ENCODE measurements at regions not wholly inside any gene's neighbourhood (a gene's known extent, or its start where the extent isn't known, plus 50 kb on each side); places are given as distances from the start of the nearest gene placed in this dataset.
"Not testable (repeated sequence)": the region's sequence is repeated elsewhere in the genome, so short reads cannot be mapped to it uniquely, and the experiment has no call there.

- not testable (repeated sequence) for DNase-seq (ENCODE audit: low read depth in 2 of 2)
Measured at GRCh38 chr9:32130709-32131108, 253.7 kb upstream of the ACO1 start.

DNA sequence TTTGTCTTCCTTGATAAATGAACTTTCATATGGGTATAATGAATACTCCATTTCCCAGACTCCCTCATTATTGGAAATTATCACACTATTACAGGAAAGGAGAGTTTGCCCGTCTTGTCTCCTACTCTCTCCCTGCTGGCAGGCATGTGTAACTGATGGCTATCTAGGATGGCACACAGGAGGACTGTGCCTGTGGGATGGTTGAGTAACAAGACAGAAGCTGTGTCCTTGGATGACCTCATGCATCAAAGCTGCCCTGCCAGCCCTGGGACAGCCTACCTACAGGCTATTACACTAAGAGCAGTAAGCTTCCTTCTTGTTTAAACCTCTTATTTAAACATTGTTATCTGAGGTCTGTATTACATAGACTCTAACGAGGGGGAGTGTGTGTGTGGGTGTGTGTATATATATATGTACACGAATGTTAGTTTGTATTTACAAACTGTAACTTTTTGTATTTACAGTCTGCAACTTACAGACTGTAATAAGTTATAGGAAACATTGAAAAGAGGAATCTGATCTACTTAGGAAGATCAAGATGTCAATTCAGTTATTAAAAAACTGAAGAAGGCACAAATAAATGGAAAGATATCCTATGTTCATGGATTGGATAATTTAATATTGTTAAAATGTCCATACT lies 247.6 kb upstream of the ACO1 start:
- no peak for DNase-seq (ENCODE audit: low read depth in 2 of 2)

- DNase-seq (ENCODE audit: low read depth in 2 of 2) = no peak
Measured at GRCh38 chr9:32142074-32142473, 242.4 kb upstream of the ACO1 start.

GRCh38 chr9:32148553-32148952 lies 235.9 kb upstream of the ACO1 start:
- not testable (repeated sequence) for DNase-seq (ENCODE audit: low read depth in 2 of 2)

- DNase-seq (ENCODE audit: low read depth in 2 of 2) = no peak
Measured at GRCh38 chr9:32161209-32161608, 223.2 kb upstream of the ACO1 start.

DNA sequence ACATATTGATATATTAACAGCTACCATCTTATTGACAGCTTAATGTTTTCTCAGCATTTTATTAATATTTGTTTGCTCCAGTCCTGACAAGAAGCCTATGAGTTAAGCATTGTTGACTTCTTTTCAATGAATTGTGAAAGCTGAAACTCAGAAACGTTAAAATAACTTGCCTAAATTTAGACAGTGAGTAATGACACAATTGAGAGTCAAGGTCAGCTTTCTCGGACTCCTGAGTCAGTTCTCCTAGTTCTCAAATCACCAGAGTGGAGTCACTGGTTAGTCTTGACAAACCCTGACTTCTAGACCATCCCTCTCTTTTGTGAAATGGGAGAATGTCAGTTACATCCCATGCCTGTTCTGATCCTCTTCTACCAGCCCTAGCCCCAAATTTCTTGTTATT lies 222.7 kb upstream of the ACO1 start:
- DNase-seq (ENCODE audit: low read depth in 2 of 2) = no peak

GRCh38 chr9:32166316-32166715 lies 218.1 kb upstream of the ACO1 start:
- not testable (repeated sequence) for DNase-seq (ENCODE audit: low read depth in 2 of 2)

DNA sequence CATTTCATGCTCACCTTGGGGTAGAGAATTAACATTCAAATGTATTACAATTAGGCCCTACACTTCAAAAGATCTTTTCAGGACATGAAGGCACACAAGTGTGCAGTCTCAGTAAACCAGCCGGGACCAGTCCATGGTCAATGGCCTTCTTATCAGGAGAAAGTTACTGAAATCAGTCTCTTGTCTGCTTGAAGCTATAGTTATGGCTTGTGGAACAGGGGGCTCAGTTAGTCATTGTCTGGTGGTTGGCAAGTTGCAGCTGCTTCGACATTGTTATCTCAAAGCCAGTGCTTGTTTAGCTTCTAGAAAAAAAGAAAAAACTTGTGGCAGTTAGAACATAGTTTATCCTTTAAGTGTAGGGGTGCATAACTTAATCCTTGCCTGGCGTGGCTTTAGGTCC lies 213.1 kb upstream of the ACO1 start:
- no peak for DNase-seq (ENCODE audit: low read depth in 2 of 2)

- DNase-seq (ENCODE audit: low read depth in 2 of 2) = no peak
Measured at GRCh38 chr9:32172256-32172655, 212.2 kb upstream of the ACO1 start.

GRCh38 chr9:32177396-32177795 lies 207.0 kb upstream of the ACO1 start:
- DNase-seq (ENCODE audit: low read depth in 2 of 2) = no peak

DNA sequence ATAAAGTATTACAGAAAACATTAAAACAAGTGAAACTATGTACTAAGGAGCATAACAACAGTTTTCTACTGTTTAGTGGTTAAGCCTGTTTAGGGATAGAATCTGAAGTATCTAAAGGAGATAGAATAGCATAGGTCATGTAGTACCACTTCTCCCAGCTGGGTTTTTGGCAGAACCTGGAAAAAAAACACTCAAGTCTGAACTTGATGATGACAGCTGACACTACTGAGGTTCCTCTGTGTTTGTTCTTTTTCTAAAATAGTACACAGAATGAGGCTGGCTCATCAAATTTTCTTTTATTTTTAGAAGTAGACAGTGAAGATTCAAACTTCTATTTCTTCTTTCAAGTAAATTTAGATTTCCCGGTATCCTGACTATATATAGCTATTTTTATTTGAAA lies 203.8 kb upstream of the ACO1 start:
- no peak for DNase-seq (ENCODE audit: low read depth in 2 of 2)

GRCh38 chr9:32200241-32200640 lies 184.2 kb upstream of the ACO1 start:
- DNase-seq (ENCODE audit: low read depth in 2 of 2) = no peak

GRCh38 chr9:32200896-32201295 lies 183.5 kb upstream of the ACO1 start:
- DNase-seq (ENCODE audit: low read depth in 2 of 2) = no peak

- not testable (repeated sequence) for DNase-seq (ENCODE audit: low read depth in 2 of 2)
Measured at GRCh38 chr9:32209164-32209563, 175.3 kb upstream of the ACO1 start.

DNA sequence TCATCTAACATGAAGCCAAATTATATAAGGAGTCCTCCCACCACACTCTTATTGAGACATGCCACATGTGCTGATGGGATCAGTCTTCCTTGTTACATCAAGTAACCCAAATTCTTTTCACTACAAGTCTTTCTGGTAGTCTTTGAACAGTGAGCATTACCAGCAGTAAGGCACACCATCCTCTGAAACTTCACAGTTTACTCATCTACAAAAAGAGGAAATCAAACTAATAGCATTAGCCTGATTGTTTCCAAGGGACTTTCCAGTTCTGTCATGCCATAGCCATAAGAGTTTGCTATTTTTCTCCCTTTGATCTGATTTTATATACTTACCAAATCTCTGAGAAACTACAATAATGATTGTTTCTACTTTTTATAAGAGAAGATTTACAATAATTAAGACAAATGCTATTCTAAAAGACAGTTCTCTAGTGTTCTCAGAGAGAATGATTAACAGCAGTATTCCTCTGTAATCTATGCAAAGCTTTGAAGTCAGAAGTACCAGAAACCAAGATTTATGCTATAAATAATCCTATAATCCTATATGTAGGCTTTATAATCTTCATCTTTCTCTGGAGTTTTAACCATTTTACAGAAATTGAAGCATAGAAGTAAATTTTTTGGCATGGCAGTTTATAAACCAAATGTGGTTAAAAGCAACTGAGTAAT lies 166.2 kb upstream of the ACO1 start:
- no peak for DNase-seq (ENCODE audit: low read depth in 2 of 2)

- no peak for DNase-seq (ENCODE audit: low read depth in 2 of 2)
Measured at GRCh38 chr9:32220750-32221149, 163.7 kb upstream of the ACO1 start.

GRCh38 chr9:32234451-32234850 lies 150.0 kb upstream of the ACO1 start:
- DNase-seq (ENCODE audit: low read depth in 2 of 2) = no peak

DNA sequence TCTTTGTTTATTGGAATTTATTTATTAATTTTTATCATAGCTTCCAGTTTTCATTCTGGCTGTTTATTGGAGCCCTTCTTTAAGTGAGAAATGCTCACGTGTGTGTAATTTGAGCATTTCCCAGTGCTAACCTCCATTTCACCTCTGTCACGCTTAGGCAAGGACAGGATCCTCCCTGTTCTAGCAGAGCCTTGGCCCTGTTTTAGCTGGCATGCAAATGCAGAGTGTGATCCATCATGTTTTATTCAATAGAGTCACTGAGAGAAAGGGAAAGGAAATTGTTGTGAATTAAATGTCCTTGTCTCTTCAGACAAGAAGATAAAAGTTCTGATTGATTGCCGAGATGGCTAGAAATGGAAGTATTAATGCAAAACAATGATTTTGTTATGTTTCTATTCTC lies 137.3 kb upstream of the ACO1 start:
- DNase-seq (ENCODE audit: low read depth in 2 of 2) = no peak

GRCh38 chr9:32248189-32248712 lies 136.2 kb upstream of the ACO1 start:
- DNase-seq (ENCODE audit: low read depth in 2 of 2) = no peak

DNA sequence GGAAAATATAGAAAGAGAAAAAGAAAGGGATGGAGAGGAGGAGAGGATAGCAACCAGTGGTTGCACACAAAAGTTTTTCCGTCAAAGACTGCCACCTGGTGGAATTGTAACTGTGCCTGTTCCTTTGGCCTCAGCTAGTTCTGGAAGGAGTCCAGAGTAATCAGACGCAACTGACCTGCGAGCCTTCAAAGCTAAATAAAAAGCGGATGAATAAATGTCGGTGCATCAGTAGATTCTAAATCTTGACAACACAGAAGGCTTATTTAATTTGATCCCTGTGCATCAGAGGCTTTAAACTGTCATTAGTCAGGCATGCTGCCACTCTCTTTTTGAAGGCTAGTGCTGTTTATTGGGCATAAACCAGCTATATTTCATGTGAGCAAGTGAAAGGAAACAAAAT lies 132.9 kb upstream of the ACO1 start:
- peak in 1 of 2 experiments; percentile 6 for DNase-seq (ENCODE audit: low read depth in 2 of 2)

DNA sequence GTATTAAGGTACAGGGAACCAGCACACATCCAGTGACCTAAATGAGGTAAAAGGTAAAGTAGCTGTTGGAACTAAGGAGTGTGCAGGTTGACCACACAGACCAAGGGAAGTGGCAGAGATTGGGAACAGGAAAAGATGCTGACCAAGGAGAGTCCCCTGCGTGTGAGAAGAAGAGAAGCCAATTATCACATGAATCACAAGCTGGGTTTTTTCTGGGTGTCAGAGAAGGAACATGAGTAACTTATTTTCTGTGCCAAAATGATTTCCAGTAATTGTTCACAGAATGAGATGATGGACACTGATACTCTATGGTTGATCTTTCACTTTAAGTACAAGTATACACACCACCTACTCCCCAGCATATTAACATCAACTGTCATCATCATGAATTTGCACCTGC lies 130.7 kb upstream of the ACO1 start:
- DNase-seq (ENCODE audit: low read depth in 2 of 2) = no peak

DNA sequence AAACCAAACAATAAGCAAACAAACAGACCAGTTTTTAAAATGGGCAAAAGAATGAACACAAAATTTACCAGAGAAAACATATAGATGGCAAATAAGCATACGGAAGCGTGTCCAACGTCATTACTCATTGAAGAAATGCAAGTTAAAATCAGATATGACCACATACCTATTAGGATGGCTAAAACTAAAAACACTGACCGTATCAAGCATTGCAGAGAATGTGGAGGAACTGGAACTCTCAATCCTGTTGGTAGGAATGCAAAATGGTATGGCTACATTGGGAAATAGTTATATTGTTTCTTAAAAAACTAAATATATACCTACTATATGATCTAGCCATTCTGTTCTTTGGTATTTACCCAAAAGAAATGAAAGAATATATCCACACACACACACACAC lies 129.4 kb upstream of the ACO1 start:
- DNase-seq (ENCODE audit: low read depth in 2 of 2) = no peak

GRCh38 chr9:32258482-32258881 lies 126.0 kb upstream of the ACO1 start:
- no peak for DNase-seq (ENCODE audit: low read depth in 2 of 2)

Measured in stimulated activated CD4-positive, alpha-beta T cell treated with anti-CD3 and anti-CD28 coated beads, Interleukin-12 subunit alpha, Interleukin-12 subunit beta, amount 100 ng/mL, for 24 hours (primary cell).